ENCODE measurements at regions not wholly inside any gene's neighbourhood (a gene's known extent, or its start where the extent isn't known, plus 50 kb on each side); places are given as distances from the start of the nearest gene placed in this dataset.
"Not testable (repeated sequence)": the region's sequence is repeated elsewhere in the genome, so short reads cannot be mapped to it uniquely, and the experiment has no call there.

DNA sequence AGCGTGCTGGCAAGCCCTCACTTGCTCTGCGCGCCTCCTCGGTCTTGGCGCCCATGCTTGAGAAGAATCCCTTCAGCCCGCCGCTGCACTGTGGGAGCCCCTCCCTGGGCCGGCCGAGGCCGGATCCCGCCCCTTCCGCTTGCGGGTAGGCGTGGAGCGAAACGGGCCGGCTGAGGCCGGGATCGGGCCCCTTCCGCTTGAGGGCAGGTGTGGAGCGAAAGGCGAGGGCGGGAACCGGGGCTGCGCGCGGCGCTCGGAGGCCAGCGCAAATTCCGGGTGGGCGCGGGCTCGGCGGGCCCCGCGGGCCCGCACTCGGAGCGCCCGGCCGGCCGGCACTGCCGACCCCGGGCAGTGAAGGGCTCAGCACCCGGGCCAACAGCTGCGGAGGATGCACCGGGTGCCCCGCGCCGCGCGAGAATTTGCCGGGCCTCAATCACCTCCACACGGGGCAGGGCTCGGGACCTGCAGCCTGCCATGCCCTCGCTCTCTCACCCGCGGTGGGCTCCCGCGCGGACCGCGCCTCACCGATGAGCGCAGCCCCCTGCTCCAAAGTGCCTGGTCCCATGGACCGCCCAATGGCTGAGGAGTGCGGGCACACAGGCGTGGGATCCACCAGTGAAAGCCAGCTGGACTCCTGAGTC, 58.1 kb upstream of the GBA3 start:
- no peak for DNase-seq (ENCODE audit: low read depth in 2 of 2)
- no peaks in the 10 kb centered on the region for H3K27me3 ChIP-seq (ENCODE audit: control insufficient read depth, insufficient read depth, low read length)

GRCh38 chr4:22635182-22635549, 57.6 kb upstream of the GBA3 start:
- H3K4me1 ChIP-seq (ENCODE audit: control insufficient read depth, extremely low read depth, insufficient read depth, low read length); H3K4me3 ChIP-seq (replicated peaks in 1 of 4; ENCODE audit: control extremely low read depth in 1 of 4, insufficient read depth in 1 of 4, low read depth in 3 of 4, low read length in 4 of 4); H3K9me3 ChIP-seq (ENCODE audit: control insufficient read depth, insufficient read depth, low read depth, low read length); H2AFZ ChIP-seq (ENCODE audit: low read length); H3K4me2 ChIP-seq (ENCODE audit: extremely low read depth, insufficient read depth, low read length); DNase-seq (ENCODE audit: low read depth in 2 of 2); H3K9ac ChIP-seq (ENCODE audit: insufficient read depth, low read length); H3K27ac ChIP-seq (ENCODE audit: insufficient read depth, low read length); H3K36me3 ChIP-seq (ENCODE audit: control insufficient read depth, insufficient read depth, low read length); H3K79me2 ChIP-seq (ENCODE audit: control insufficient read depth, insufficient read depth, low read length); H4K20me1 ChIP-seq (ENCODE audit: control insufficient read depth, extremely low read depth, insufficient read depth, low read length); H3K27me3 ChIP-seq (ENCODE audit: control insufficient read depth, insufficient read depth, low read length): not testable (repeated sequence)

More for the DNA sequence above, 58.1 kb upstream of the GBA3 start:
- Histone ChIP-seq H3K79me2 (ENCODE audit: control insufficient read depth, insufficient read depth, low read length) (no peaks in the 10 kb centered on the region), H2AFZ (ENCODE audit: low read length) (no peak overlapping the region), H4K20me1 (ENCODE audit: control insufficient read depth, extremely low read depth, insufficient read depth, low read length) (no peaks in the 10 kb centered on the region), H3K36me3 (ENCODE audit: control insufficient read depth, insufficient read depth, low read length) (no peaks in the 10 kb centered on the region), H3K9me3 (ENCODE audit: control insufficient read depth, insufficient read depth, low read depth, low read length) (no peaks in the 10 kb centered on the region), H3K4me3 (replicated peaks in 1 of 4; ENCODE audit: control extremely low read depth in 1 of 4, insufficient read depth in 1 of 4, low read depth in 3 of 4, low read length in 4 of 4) (no peak overlapping the region), H3K27ac (ENCODE audit: insufficient read depth, low read length) (no peak overlapping the region), H3K4me1 (ENCODE audit: control insufficient read depth, extremely low read depth, insufficient read depth, low read length) (no peaks in the 10 kb centered on the region), H3K4me2 (ENCODE audit: extremely low read depth, insufficient read depth, low read length) (no peak overlapping the region), H3K9ac (ENCODE audit: insufficient read depth, low read length) (no peak overlapping the region)
- TF ChIP-seq EZH2 (IDR thresholded peaks at IDR 0.05; ENCODE audit: low read length, missing control alignments) (no peak), CTCF (conservative IDR thresholded peaks at IDR 0.05 in 1 of 2, IDR thresholded peaks at IDR 0.05 in 1 of 2; ENCODE audit: low read depth in 1 of 2, low read length in 2 of 2) (no peak)

DNA sequence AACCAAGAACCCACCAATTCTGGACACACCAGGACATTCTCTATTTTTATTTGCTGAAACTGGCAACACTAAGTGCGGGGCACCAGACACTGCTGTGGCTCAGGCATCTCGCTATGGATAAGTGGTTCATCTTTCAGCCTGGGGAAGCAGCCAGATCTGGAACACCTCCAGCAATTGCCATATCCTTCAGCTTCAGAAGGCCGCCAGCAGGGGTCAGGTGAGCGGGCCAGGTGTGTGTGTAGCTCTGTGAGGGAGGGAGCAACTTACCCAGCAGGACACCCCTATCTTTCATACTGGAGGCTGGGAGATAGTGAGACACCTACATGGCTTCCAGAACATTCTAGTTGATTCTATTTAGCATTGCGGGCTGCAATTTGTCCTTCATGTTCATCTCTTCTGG, 57.0 kb upstream of the GBA3 start:
- Histone ChIP-seq H3K4me3 (replicated peaks in 1 of 4; ENCODE audit: control extremely low read depth in 1 of 4, insufficient read depth in 1 of 4, low read depth in 3 of 4, low read length in 4 of 4) (no peak overlapping the region), H3K27ac (ENCODE audit: insufficient read depth, low read length) (no peak overlapping the region), H2AFZ (ENCODE audit: low read length) (no peak overlapping the region), H4K20me1 (ENCODE audit: control insufficient read depth, extremely low read depth, insufficient read depth, low read length) (no peaks in the 10 kb centered on the region), H3K79me2 (ENCODE audit: control insufficient read depth, insufficient read depth, low read length) (no peaks in the 10 kb centered on the region), H3K27me3 (ENCODE audit: control insufficient read depth, insufficient read depth, low read length) (no peaks in the 10 kb centered on the region), H3K4me2 (ENCODE audit: extremely low read depth, insufficient read depth, low read length) (no peak overlapping the region), H3K9me3 (ENCODE audit: control insufficient read depth, insufficient read depth, low read depth, low read length) (no peaks in the 10 kb centered on the region), H3K36me3 (ENCODE audit: control insufficient read depth, insufficient read depth, low read length) (no peaks in the 10 kb centered on the region), H3K9ac (ENCODE audit: insufficient read depth, low read length) (no peak overlapping the region), H3K4me1 (ENCODE audit: control insufficient read depth, extremely low read depth, insufficient read depth, low read length) (no peaks in the 10 kb centered on the region)
- DNase-seq (ENCODE audit: low read depth in 2 of 2), result no peak
- TF ChIP-seq CTCF (conservative IDR thresholded peaks at IDR 0.05 in 1 of 2, IDR thresholded peaks at IDR 0.05 in 1 of 2; ENCODE audit: low read depth in 1 of 2, low read length in 2 of 2), result no peak
- TF ChIP-seq EZH2 (IDR thresholded peaks at IDR 0.05; ENCODE audit: low read length, missing control alignments), result no peak

Measured in fibroblast of lung (primary cell).